PC-9 (cell line): ENCODE measurements at regions not wholly inside any gene's neighbourhood (a gene's known extent, or its start where the extent isn't known, plus 50 kb on each side); places are given as distances from the start of the nearest gene placed in this dataset.

Experiments
- EZH2 ChIP-seq: fragments of 200-600 bp; sonication (generic); IDR thresholded peaks from 2 replicates; pipeline ENCODE4 v1.8.0; 2017; ENCODE audit warnings: antibody characterized with exemption, low read depth
- TF ChIP-seq, protein P1 (sequence below): fragments of 200-600 bp; sonication (generic); conservative IDR thresholded peaks from 2 replicates; pipeline ENCODE4 v1.6.1; 2017; ENCODE audit warnings: mixed run types, antibody characterized with exemption, mild to moderate bottlenecking, moderate library complexity

DNA sequence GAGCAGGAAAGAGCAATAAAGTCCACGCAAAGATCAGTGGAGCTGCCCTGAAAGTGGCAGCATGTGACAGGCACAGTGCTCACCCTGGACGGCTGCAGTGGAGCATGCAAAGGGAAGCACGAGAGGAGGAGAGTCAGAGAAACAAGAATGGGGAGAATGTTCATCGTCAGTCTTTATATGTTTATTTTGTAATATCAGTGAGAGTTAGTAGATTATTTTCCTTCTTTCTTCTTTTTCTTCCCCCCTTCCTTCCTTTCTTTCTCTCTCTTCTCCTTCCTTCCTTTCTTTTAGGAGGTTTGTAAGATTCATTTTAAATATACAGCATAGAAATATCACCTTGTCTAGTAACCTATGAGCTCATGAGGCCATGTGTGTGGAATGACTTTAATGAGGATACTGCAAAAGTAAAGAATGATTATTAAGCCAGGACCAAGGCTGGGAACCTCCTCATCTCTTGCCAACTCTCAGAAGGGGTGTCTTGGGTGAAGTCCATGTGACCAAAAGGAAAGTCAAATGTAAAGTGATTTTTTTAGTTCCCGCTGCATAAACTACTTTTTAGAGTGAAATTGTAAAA lies 321.1 kb downstream of the AASDHPPT start:
- TF ChIP-seq, protein P1, sequence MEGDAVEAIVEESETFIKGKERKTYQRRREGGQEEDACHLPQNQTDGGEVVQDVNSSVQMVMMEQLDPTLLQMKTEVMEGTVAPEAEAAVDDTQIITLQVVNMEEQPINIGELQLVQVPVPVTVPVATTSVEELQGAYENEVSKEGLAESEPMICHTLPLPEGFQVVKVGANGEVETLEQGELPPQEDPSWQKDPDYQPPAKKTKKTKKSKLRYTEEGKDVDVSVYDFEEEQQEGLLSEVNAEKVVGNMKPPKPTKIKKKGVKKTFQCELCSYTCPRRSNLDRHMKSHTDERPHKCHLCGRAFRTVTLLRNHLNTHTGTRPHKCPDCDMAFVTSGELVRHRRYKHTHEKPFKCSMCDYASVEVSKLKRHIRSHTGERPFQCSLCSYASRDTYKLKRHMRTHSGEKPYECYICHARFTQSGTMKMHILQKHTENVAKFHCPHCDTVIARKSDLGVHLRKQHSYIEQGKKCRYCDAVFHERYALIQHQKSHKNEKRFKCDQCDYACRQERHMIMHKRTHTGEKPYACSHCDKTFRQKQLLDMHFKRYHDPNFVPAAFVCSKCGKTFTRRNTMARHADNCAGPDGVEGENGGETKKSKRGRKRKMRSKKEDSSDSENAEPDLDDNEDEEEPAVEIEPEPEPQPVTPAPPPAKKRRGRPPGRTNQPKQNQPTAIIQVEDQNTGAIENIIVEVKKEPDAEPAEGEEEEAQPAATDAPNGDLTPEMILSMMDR = no peak
- TF ChIP-seq EZH2 = no peak
